PC-9 (cell line): ENCODE measurements at regions not wholly inside any gene's neighbourhood (a gene's known extent, or its start where the extent isn't known, plus 50 kb on each side); places are given as distances from the start of the nearest gene placed in this dataset.
"Not testable (repeated sequence)": the region's sequence is repeated elsewhere in the genome, so short reads cannot be mapped to it uniquely, and the experiment has no call there.

Source experiments
- BruUV-seq: library from RNA; stranded (reverse); fragments of 400-500 nt; replicated peaks from 2 replicates; lab custom pipeline; 2021; lab: Mats Ljungman, UMichigan
- CTCF ChIA-PET: fragments of 300-600 bp; sonication (Branson Sonifier 250); formaldehyde crosslinking; loops from one replicate; lab custom pipeline; 2022; ENCODE audit warnings: antibody characterized with exemption; lab: Charles Lee
- POLR2A ChIA-PET: fragments of 300-600 bp; sonication (Branson Sonifier 250); formaldehyde crosslinking; loops from one replicate; lab custom pipeline; 2022; ENCODE audit warnings: antibody characterized with exemption; ENCODE audit not compliant: unreplicated experiment; lab: Charles Lee
- DNase-seq, 2 experiments: peaks; one replicate each; pipeline versions ENCODE4 v3.0.0 to v3.0.0-alpha.2; 2015 to 2022; ENCODE audit warnings: mixed read lengths in 1 of 2
- H2AFZ ChIP-seq: fragments of 200-600 bp; sonication (generic); 2 replicates; pipeline ENCODE4 v1.8.1; 2017; ENCODE audit warnings: antibody characterized with exemption
- H3F3A ChIP-seq: fragments of 200-600 bp; sonication (generic); 2 replicates; pipeline ENCODE4 v1.8.1; 2017; ENCODE audit warnings: antibody characterized with exemption, mild to moderate bottlenecking, low read depth; ENCODE audit not compliant: insufficient read depth
- H3K27ac ChIP-seq: fragments of 200-600 bp; sonication (generic); 2 replicates; pipeline ENCODE4 v1.6.1; 2016; ENCODE audit warnings: mixed run types
- H3K27me3 ChIP-seq: fragments of 200-600 bp; sonication (generic); 2 replicates; pipeline ENCODE4 v1.6.1; 2016; ENCODE audit warnings: low read depth, mixed run types; ENCODE audit not compliant: insufficient read depth
- H3K36me3 ChIP-seq: fragments of 200-600 bp; sonication (generic); 2 replicates; pipeline ENCODE4 v1.6.1; 2016; ENCODE audit warnings: low read depth, mixed run types
- H3K4me1 ChIP-seq: fragments of 200-600 bp; sonication (generic); replicated peaks from 2 replicates; pipeline ENCODE4 v1.6.1; 2016; ENCODE audit warnings: mixed run types; ENCODE audit not compliant: insufficient read depth
- H3K4me2 ChIP-seq: fragments of 200-600 bp; sonication (generic); 2 replicates; pipeline ENCODE4 v1.6.1; 2017; ENCODE audit warnings: mixed run types
- H3K4me3 ChIP-seq: fragments of 200-600 bp; sonication (generic); 2 replicates; pipeline ENCODE4 v1.6.1; 2016; ENCODE audit warnings: mixed run types
- H3K79me2 ChIP-seq: fragments of 200-600 bp; sonication (generic); 2 replicates; pipeline ENCODE4 v1.6.1; 2017; ENCODE audit warnings: low read depth, mixed run types
- H3K9me2 ChIP-seq: fragments of 200-600 bp; sonication (generic); 2 replicates; pipeline ENCODE4 v1.8.1; 2017; ENCODE audit warnings: mild to moderate bottlenecking; ENCODE audit not compliant: insufficient read depth
- H3K9me3 ChIP-seq: fragments of 200-600 bp; sonication (generic); 2 replicates; pipeline ENCODE4 v1.8.1; 2016; ENCODE audit warnings: low read depth; ENCODE audit not compliant: insufficient read depth
- H4K20me1 ChIP-seq: fragments of 200-600 bp; sonication (generic); 2 replicates; pipeline ENCODE4 v1.8.1; 2017; ENCODE audit not compliant: insufficient read depth
- CTCF ChIP-seq: fragments of 200-600 bp; sonication (generic); conservative IDR thresholded peaks from 2 replicates; pipeline ENCODE4 v1.6.1; 2017; ENCODE audit warnings: mixed run types, antibody characterized with exemption, mild to moderate bottlenecking, moderate library complexity
- EZH2 ChIP-seq: fragments of 200-600 bp; sonication (generic); IDR thresholded peaks from 2 replicates; pipeline ENCODE4 v1.8.0; 2017; ENCODE audit warnings: antibody characterized with exemption, low read depth
- intact Hi-C: fragments of 100-400 bp; cut with micrococcal nuclease; formaldehyde crosslinking; loops from one replicate; pipeline ENCODE4 v1.10.0; 2022; ENCODE audit not compliant: unreplicated experiment

GRCh38 chr3:153552887-153553604 lies 391.0 kb downstream of the RAP2B start:
- peak overlapping the region; percentile 32; the same call in 1 of the 2 replicates for H2AFZ ChIP-seq
- CTCF ChIA-PET, result no interaction called here

GRCh38 chr3:153553605-153553945 lies 391.5 kb downstream of the RAP2B start:
- no peaks in the 10 kb centered on the region; the same call in 1 of the 2 replicates for H3K9me3 ChIP-seq
- no peak for DNase-seq
- no peaks in the 10 kb centered on the region for H3K36me3 ChIP-seq
- CTCF ChIA-PET, result no interaction called here
- H3K27me3 ChIP-seq, result no peaks in the 10 kb centered on the region
- H3K4me1 ChIP-seq, result no peaks in the 10 kb centered on the region
- no peak overlapping the region for H2AFZ ChIP-seq
- intact Hi-C loops, result no loop called here
- H3K4me2 ChIP-seq, result no peak overlapping the region
- POLR2A ChIA-PET, result interaction anchor here (0.7 kb wide), 1 partner anchor 106 kb away, joined by 3 read pairs; no protein-coding TSS in a partner anchor
- no peak overlapping the region for H3K4me3 ChIP-seq
- no peak overlapping the region for H3K27ac ChIP-seq
- TF ChIP-seq CTCF (no peak), EZH2 (no peak)
- BruUV-seq, result no TSS peak
- H3K79me2 ChIP-seq, result no peaks in the 10 kb centered on the region
- H4K20me1 ChIP-seq, result no peaks in the 10 kb centered on the region
- no peaks in the 10 kb centered on the region for H3F3A ChIP-seq
- no peaks in the 10 kb centered on the region; the same call in 1 of the 2 replicates for H3K9me2 ChIP-seq

More at GRCh38 chr3:153552887-153553604, 391.0 kb downstream of the RAP2B start:
- POLR2A ChIA-PET, result interaction anchor here (0.7 kb wide), 1 partner anchor 107 kb away, joined by 3 read pairs; no protein-coding TSS in a partner anchor
- Histone ChIP-seq H3K36me3 (no peaks in the 10 kb centered on the region), H3K4me2 (no peak overlapping the region), H3K9me2 (no peaks in the 10 kb centered on the region; the same call in 1 of the 2 replicates), H3K4me1 (no peaks in the 10 kb centered on the region), H3K9me3 (no peaks in the 10 kb centered on the region), H4K20me1 (no peaks in the 10 kb centered on the region), H3F3A (no peaks in the 10 kb centered on the region), H3K27me3 (no peaks in the 10 kb centered on the region), H3K4me3 (no peak overlapping the region), H3K27ac (no peak overlapping the region), H3K79me2 (no peaks in the 10 kb centered on the region)
- TF ChIP-seq EZH2 (no peak), CTCF (no peak)
- no peak for DNase-seq
- intact Hi-C loops, result no loop called here
- no TSS peak for BruUV-seq

GRCh38 chr3:153555919-153556318 lies 393.9 kb downstream of the RAP2B start:
- no peaks in the 10 kb centered on the region for H3F3A ChIP-seq
- H3K4me1 ChIP-seq, result no peaks in the 10 kb centered on the region
- ChIA-PET CTCF (no interaction called here), POLR2A (no interaction called here)
- H3K9me3 ChIP-seq, result peaks cover 6% of the 10 kb centered on the region
- no peaks in the 10 kb centered on the region for H3K79me2 ChIP-seq
- H3K27ac ChIP-seq, result no peak overlapping the region
- no peak for DNase-seq
- no peaks in the 10 kb centered on the region for H4K20me1 ChIP-seq
- H3K9me2 ChIP-seq, result no peaks in the 10 kb centered on the region; the same call in 1 of the 2 replicates
- no peaks in the 10 kb centered on the region for H3K27me3 ChIP-seq
- no peak overlapping the region for H3K4me3 ChIP-seq
- no peak for TF ChIP-seq CTCF
- no peak for TF ChIP-seq EZH2
- no peaks in the 10 kb centered on the region for H3K36me3 ChIP-seq
- no TSS peak for BruUV-seq
- H3K4me2 ChIP-seq, result no peak overlapping the region
- intact Hi-C loops, result no loop called here
- no peak overlapping the region for H2AFZ ChIP-seq

- H2AFZ ChIP-seq, H3K4me1 ChIP-seq, POLR2A ChIA-PET, DNase-seq, intact Hi-C loops, H3F3A ChIP-seq, H3K4me3 ChIP-seq, CTCF ChIA-PET, H3K27me3 ChIP-seq, H4K20me1 ChIP-seq, H3K27ac ChIP-seq, BruUV-seq, H3K79me2 ChIP-seq, H3K36me3 ChIP-seq, H3K9me2 ChIP-seq, H3K4me2 ChIP-seq: not testable (repeated sequence)
- peaks cover 12% of the 10 kb centered on the region for H3K9me3 ChIP-seq
Observed at GRCh38 chr3:153559366-153559765, 397.3 kb downstream of the RAP2B start.
